T-helper 2 cell treated with Interferon-gamma antibody and Interleukin-4, amounts not matched to agents 100 ng/mL and 5 ng/mL, for 36 hours (primary cell): ENCODE measurements at regions not wholly inside any gene's neighbourhood (a gene's known extent, or its start where the extent isn't known, plus 50 kb on each side); places are given as distances from the start of the nearest gene placed in this dataset.

Source experiments
- intact Hi-C: fragments of 100-400 bp; cut with micrococcal nuclease; formaldehyde crosslinking; loops from one replicate; pipeline ENCODE4 v1.15.1; 2023

DNA sequence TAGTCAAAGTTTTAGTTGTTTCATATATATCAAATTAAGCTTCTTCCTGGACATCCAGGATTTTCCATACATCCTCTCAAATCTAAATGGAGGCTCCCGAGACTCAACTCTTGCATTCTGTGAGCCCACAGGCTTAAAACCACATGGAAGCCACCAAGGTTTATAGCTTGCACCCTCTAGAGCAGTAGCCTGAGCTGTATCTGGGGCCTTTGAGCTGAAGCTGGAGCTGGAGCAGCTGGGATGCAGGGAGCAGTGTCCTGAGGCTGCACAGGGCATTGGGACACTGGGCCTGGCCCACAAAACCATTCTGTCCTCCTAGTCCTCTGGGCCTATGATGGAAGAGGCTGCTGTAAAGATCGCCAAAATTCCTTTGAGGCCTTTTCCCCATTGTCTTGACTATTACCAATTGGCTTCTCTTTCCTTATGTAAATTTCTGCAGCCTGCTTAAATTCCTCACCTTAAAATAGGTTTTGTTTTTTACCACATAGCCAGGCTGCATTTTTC is 151.0 kb downstream of the COX7C start:
- intact Hi-C loops = no loop called here

DNA sequence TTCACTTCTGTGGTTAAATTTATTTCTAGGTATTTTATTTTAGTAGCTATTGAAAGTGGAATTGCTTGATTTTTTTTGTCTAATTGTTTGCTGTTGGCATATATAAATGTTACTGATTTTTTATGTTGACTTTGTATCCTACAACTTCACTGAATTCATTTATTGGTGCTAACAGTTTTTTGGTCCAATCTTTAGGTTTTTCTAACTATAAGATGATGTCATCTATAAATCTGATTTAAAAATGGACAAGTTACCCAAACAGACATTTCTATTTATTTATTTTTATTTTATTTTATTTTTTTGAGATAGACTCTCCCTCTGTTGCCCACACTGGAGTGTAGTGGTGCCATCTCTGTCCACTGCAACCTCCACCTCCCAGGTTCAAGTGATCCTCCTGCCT is 162.3 kb downstream of the COX7C start:
- intact Hi-C loops = no loop called here

DNA sequence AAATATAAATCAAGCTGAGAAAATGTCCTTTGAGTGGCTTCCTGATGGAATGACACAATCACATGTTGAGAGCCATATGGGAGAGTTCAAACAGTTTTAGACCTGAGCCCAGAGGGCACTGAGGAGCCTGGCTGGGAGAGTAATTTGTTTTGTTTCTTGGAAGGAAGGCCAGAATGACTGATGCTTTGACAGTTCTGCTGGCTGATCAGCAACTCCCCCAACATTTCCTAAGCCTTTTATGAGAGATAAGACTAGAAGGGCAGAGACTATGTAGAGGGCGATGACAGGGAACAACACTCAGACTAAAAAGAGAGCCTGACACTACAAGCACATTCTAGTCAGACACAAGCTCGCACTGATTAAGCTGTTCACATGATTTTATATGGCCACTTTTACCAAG is 169.2 kb downstream of the COX7C start:
- intact Hi-C loops = no loop called here

GRCh38 chr5:86795659-86796058 is 177.9 kb downstream of the COX7C start:
- intact Hi-C loops = no loop called here

DNA sequence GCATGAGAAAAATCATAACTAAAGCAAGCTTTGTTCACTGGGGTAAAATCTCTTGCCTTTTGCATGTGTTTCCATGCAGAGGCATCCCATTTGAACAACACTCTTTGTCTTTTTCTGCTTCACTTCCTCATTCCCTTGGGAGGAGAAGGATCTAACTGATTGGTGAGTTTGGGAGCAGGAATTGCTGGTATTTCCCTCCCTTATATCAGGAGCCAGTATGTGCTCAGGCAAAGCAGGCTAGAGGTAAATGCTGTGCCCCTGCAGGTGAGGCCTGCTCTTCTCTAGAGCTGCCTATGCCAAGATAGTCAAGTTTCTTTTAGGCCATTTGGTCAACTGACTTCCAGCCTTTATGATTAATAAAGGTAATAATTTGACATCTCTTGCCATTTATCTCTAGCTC is 179.9 kb downstream of the COX7C start:
- intact Hi-C loops = no loop called here

DNA sequence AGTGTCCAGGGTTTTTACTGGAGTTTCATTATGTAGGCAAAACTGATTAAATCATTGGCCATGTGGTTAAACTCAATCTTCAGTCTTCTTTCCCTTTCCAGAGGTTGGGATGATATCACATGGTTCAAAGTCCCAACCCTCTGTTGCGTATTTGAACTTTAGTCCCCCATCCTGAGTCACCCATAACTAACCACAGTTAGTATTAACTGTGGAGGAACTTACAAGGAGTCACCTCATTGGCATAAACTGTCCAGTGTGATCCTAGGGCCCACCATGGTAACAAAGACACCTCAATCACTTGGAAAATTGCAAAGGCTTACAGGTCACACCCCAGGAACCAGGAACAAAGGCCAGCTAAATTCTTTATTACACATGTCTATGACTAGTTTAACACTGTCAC is 188.5 kb downstream of the COX7C start:
- intact Hi-C loops = no loop called here

GRCh38 chr5:86807046-86808031 is 189.6 kb downstream of the COX7C start:
- intact Hi-C loops = no loop called here

GRCh38 chr5:86814315-86814714 is 196.6 kb downstream of the COX7C start:
- intact Hi-C loops = no loop called here

DNA sequence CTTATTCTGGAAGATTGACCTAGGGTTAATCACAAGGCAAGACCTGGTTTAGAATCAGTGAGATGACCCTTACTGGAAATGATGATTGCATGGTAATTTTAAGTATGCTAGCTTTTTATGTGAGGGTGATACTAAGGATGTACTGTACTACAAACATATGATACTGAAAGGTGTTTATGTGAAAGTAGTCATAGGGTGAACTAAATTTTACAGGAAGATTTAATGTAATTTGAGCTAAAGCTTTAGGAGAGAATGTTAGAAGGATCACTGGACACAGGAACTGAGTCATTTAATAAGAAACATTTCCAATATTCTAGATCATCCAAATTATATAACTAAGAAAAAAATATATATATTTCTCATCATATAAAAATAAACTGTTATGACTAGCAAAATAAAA is 197.2 kb downstream of the COX7C start:
- intact Hi-C loops = no loop called here

DNA sequence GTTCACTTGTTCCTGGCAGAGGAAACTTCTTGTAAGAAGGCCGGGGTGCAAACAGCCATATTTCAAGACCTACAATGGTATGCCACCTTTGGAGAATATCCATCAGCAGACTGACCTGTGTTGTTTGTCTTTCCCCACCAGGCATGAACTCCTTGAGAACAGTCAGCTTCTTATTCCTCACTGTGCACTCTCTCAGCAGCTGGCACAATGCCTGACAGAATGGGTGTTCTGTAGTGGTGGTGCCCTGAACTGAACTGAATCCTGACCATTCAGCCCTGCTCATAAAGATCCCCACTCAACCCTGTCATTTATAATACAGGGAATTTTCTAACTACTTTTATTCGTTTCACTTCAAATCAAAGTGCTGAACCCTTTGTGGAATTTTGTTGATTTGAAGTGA is 206.9 kb downstream of the COX7C start:
- intact Hi-C loops = no loop called here

DNA sequence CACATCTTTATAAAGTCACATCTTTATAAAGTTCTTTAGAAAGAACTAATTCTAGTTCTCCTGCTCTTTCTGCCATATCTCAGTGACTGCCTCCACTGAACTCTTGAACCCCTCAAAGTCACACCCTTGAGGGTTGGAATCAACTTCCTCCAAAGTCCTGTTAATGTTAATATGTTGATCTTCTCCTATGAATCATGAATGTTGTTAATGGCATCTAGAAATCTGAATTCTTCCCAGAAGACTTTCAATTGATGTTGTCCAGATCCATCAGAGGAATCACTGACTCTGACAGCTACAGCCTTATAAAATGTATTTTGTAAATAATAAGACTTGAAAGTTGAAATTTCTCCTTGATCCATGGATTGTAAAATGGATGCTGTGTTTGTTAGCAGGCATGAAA is 213.4 kb downstream of the COX7C start:
- intact Hi-C loops = no loop called here

DNA sequence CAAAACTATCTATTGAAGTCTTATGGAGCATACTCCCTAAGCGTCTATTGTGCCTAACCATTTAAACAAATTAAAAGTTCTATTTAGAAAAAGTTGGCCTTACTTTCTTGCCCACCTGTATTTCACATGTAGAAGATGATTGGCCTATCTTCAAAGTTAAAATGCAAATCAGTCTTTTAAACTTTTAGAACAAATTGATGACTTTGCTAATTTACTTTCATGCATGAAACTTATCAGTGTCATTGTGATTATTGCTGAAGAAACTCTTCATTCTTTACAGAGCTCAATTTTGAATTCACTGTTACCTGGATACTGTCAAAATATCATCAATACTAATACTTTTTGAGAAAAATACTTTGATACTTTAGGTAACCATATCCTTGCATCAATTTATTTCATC is 216.1 kb downstream of the COX7C start:
- intact Hi-C loops = no loop called here

DNA sequence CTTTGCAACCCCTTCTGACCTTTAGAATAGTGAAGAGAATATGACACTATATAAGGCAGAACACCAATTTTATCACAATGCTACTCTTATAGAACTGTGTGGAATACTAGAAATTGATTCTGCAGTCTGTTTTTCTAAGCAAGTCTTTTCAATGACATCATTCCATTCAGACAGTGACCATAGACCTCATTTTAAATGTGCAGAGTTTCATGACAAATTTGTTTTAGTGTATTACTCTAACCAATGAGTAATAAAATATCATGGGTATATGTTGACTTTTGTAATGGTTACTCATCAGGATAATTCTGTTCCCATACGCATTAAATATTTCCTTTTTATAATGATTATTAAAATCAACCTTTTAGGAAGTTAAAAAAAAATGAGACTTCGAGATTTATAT is 219.9 kb downstream of the COX7C start:
- intact Hi-C loops = no loop called here

DNA sequence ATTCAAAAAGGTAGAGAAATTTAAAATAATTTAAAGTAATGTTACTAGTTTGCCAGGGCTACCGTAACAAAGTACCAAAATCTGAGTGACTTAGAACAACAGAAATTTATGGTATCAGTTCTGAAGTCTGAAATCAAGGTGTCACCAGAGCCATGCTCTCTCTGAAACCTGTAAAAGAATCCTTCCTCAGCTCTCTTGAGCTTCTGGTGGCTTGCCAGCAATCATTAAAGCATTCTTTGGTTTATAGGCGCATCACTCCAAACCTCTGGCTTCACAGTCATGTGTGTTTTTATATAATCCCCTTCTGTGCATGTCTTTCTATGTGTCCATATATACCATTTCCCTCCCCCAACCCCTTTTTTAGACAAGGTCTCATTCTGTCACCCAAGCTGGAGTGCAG is 220.3 kb downstream of the COX7C start:
- intact Hi-C loops = no loop called here

DNA sequence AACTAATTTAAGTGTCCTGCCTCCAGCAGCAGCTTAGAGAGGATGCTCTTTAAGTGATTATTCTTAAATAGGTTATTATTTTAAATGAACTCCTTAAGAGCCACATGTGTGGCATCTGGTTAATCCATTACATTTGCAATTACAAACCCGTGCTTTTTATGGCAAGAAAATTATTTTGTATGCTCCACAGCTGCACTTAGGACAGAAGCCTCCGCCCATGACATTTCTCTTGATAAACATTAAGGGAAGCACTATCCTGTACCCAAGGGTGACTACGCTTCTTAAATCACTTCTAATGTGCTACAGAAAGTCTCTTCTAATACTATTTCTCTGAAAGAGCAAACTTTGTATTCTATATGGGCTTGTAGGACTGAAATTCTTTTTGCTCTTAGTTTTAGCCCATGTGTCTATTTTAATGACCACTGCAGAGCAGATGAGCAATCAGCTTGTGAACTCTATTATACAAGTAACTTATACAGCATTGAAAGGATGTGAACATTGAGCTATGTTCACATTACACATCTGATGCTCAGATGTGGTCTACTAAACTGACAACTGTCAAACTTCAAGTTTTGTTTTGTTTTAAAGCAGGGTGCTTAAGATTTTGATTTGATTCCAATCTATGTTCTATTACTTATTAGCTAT is 223.4 kb downstream of the COX7C start:
- intact Hi-C loops = no loop called here

DNA sequence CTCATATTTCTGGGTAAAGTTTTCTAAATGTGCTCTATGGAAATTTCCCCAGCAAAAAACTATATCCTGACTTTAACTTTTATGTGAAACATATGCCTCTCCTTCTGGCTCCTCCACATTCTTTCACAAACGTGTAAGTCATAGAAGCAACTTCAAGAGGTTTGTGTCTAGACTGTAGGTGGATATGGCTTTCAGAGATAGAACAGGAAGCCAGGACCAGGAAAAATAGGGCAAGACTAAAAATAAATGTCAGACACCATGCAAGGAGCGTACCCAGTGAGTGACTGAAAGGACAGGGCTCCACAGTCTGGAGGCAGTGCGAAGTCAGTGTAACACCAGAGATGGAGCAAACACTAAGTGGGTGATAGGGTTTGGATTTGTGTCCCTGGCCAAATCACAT is 240.7 kb downstream of the COX7C start:
- intact Hi-C loops = no loop called here

GRCh38 chr5:86861512-86861911 is 243.8 kb downstream of the COX7C start:
- intact Hi-C loops = no loop called here

- intact Hi-C loops = no loop called here
These were observed 244.4 kb downstream of the COX7C start for GRCh38 chr5:86862093-86862492.

- intact Hi-C loops = no loop called here
These were observed 246.3 kb downstream of the COX7C start for GRCh38 chr5:86864051-86864450.

DNA sequence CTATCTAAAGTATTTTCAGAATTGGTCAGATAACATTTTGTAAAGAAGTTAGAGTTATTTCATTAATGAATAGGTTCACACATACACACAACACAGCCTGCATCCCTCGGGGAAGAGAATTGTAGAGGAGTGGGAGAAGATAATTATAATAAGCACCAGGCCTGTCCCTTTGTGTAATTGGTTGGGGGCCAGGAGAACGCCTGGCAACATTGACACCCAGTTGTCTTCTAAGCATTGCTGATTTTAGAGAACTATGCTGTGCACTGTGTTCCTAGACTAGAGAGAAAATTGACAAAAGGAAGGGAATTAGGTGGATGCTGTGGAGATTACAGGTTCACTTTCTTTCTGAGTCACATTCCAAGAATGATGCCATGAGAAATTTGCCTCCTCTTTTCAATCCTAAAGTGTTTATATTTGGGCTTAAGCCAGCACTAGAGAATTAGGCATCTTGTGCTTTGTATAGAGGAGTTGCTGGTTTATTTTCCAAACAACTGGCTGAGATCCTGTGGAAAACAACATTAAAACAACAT is 247.6 kb downstream of the COX7C start:
- intact Hi-C loops = no loop called here

DNA sequence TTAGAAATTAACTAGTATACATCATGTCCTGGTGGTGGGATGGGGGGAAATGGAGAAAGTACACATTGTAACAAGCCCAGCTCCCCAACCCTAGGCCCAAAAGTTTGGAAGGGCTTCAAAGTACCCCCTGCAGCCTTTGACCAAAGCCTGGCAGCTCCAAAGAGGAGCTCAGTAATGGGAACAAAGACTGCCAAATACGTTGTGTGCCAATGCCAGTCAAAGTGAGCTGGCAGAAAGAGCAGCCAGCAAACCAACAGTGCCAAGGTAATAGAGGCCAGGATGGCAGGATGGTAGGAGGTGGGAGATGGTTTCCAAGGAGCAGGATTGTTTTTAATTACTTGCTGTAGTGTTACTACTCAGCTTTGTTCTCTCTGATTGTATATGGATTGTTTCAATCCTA is 248.3 kb downstream of the COX7C start:
- intact Hi-C loops = no loop called here

DNA sequence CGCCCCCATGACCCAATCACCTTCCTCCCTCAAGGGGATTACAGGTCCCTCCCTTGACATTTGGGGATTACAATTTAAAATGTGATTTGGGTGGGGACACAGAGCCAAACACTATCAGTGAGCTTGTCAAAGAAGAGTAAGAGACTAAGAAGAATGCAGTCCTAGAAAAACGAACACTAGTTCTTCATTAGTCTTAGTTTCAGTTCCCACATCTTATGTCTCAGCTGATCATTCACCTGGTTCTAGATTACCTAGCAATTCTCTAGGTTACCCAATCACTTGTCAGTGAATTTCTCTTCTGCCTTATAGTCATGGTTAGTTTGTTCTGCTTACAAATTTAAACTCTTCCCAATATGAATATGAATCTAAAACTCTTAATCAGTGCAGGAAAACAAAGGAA is 251.5 kb downstream of the COX7C start:
- intact Hi-C loops = no loop called here
